ENCODE measurements at regions not wholly inside any gene's neighbourhood (a gene's known extent, or its start where the extent isn't known, plus 50 kb on each side); places are given as distances from the start of the nearest gene placed in this dataset.
A peak's percentile ranks its signal among the peaks of the same experiment; 100 is the strongest.

- intact Hi-C loops (cut with micrococcal nuclease), result no loop called here
- TF ChIP-seq EZH2phosphoT487 (IDR thresholded peaks at IDR 0.05; ENCODE audit: borderline replicate concordance) (no peak), ZFX (IDR thresholded peaks at IDR 0.05) (no peak), CTCF (IDR thresholded peaks at IDR 0.05 in 2 of 3, conservative IDR thresholded peaks at IDR 0.05 in 1 of 3; ENCODE audit: borderline replicate concordance in 1 of 3, insufficient read depth in 1 of 3, low read depth in 2 of 3, low read length in 2 of 3) (no peak), FOSL1 (IDR thresholded peaks at IDR 0.05; ENCODE audit: low read depth) (no peak)
- no TSS peak for BruUV-seq (replicated peaks)
- H3K9ac ChIP-seq (ENCODE audit: low read length), result no peak overlapping the region
- H3K4me3 ChIP-seq (replicated peaks in 1 of 2; ENCODE audit: low read depth in 1 of 2, low read length in 2 of 2), result no peak overlapping the region
- no peak overlapping the region for H2AFZ ChIP-seq (ENCODE audit: low read depth, low read length, poor library complexity, severe bottlenecking)
- H3K9me2 ChIP-seq (ENCODE audit: insufficient read depth), result no peaks in the 10 kb centered on the region
- ATAC-seq, result no peak
- DNase-seq (ENCODE audit: low read depth, low spot score), result no peak
- no peaks in the 10 kb centered on the region for H4K20me1 ChIP-seq (ENCODE audit: insufficient read depth)
- ChIA-PET POLR2A (no interaction called here), CTCF (no interaction called here), RAD21 (ENCODE audit: low non-redundant PET in 1 of 2, low total read pairs in 2 of 2, uncharacterized antibody in 2 of 2, unreplicated experiment in 2 of 2) (no interaction called here)
- H3K4me1 ChIP-seq (ENCODE audit: control insufficient read depth in 1 of 2, insufficient read depth in 2 of 2, low read length in 2 of 2), result peaks cover 0 to 7% of the 10 kb centered on the region in 2 experiments; a peak in 1 of 4 replicates
- peaks cover 18% of the 10 kb centered on the region; the same call in 1 of the 2 replicates for H3K27me3 ChIP-seq (ENCODE audit: insufficient read depth, low read length)
- no peak overlapping the region for H3K27ac ChIP-seq (ENCODE audit: low read depth, low read length)
- no peak overlapping the region for H3K4me2 ChIP-seq (ENCODE audit: low read length)
- no peaks in the 10 kb centered on the region for H3K79me2 ChIP-seq (ENCODE audit: insufficient read depth, low read length)
- no peaks in the 10 kb centered on the region for H3K36me3 ChIP-seq (ENCODE audit: control insufficient read depth in 1 of 2, insufficient read depth in 2 of 2, low read length in 2 of 2)
- H3K9me3 ChIP-seq (ENCODE audit: control insufficient read depth in 1 of 2, insufficient read depth in 1 of 2, low read depth in 1 of 2, low read length in 2 of 2), result no peaks in the 10 kb centered on the region
These were observed 73.1 kb upstream of the COG2 start for GRCh38 chr1:230569201-230569600.

- Histone ChIP-seq H3K9me2 (ENCODE audit: insufficient read depth) (no peaks in the 10 kb centered on the region), H3K4me2 (ENCODE audit: low read length) (0 out of 2 replicates have a peak overlapping the region, but pooled peaks have one; percentile 49), H3K4me3 (replicated peaks in 1 of 2; ENCODE audit: low read depth in 1 of 2, low read length in 2 of 2) (no peak overlapping the region), H3K4me1 (ENCODE audit: control insufficient read depth in 1 of 2, insufficient read depth in 2 of 2, low read length in 2 of 2) (peaks cover 0 to 7% of the 10 kb centered on the region in 2 experiments; a peak in 1 of 4 replicates), H3K9ac (ENCODE audit: low read length) (no peak overlapping the region), H4K20me1 (ENCODE audit: insufficient read depth) (no peaks in the 10 kb centered on the region), H3K79me2 (ENCODE audit: insufficient read depth, low read length) (no peaks in the 10 kb centered on the region), H3K27me3 (ENCODE audit: insufficient read depth, low read length) (peaks cover 24% of the 10 kb centered on the region), H3K9me3 (ENCODE audit: control insufficient read depth in 1 of 2, insufficient read depth in 1 of 2, low read depth in 1 of 2, low read length in 2 of 2) (no peaks in the 10 kb centered on the region), H2AFZ (ENCODE audit: low read depth, low read length, poor library complexity, severe bottlenecking) (no peak overlapping the region), H3K36me3 (ENCODE audit: control insufficient read depth in 1 of 2, insufficient read depth in 2 of 2, low read length in 2 of 2) (no peaks in the 10 kb centered on the region), H3K27ac (ENCODE audit: low read depth, low read length) (no peak overlapping the region)
- ATAC-seq, result no peak
- POLR2A ChIA-PET, result no interaction called here
- no peak for DNase-seq (ENCODE audit: low read depth, low spot score)
- TF ChIP-seq SP1 (IDR thresholded peaks at IDR 0.05; ENCODE audit: low read depth) (no peak), ZNF274 (IDR thresholded peaks at IDR 0.05; ENCODE audit: low read depth, low read length) (no peak), RAD21 (IDR thresholded peaks at IDR 0.05; ENCODE audit: low read depth) (no peak), REST (IDR thresholded peaks at IDR 0.05; ENCODE audit: low read depth) (no peak), CEBPB (IDR thresholded peaks at IDR 0.05; ENCODE audit: low read depth) (no peak), FOSL1 (IDR thresholded peaks at IDR 0.05; ENCODE audit: low read depth) (no peak), CBX3 (IDR thresholded peaks at IDR 0.05; ENCODE audit: low read depth) (no peak), ZBTB33 (IDR thresholded peaks at IDR 0.05; ENCODE audit: extremely low read depth, insufficient replicate concordance, low read length) (no peak)
- no TSS peak for BruUV-seq (replicated peaks)
- RAD21 ChIA-PET (ENCODE audit: low non-redundant PET in 1 of 2, low total read pairs in 2 of 2, uncharacterized antibody in 2 of 2, unreplicated experiment in 2 of 2), result no interaction called here
- CTCF ChIA-PET, result interaction anchor here (0.7 kb wide), 1 partner anchor 26 kb away, joined by 3 read pairs; no protein-coding TSS in a partner anchor
- intact Hi-C loops (cut with micrococcal nuclease), result no loop called here
These were observed 73.6 kb upstream of the COG2 start for GRCh38 chr1:230568676-230569075.
